Activated CD4-positive, alpha-beta T cell treated with anti-CD3 and anti-CD28 coated beads, Interleukin-2, Interleukin-6, amounts not matched to agents 100 ng/mL and 50 ng/mL, durations not matched to agents 16 hours and 8 hours (primary cell): ENCODE measurements at regions not wholly inside any gene's neighbourhood (a gene's known extent, or its start where the extent isn't known, plus 50 kb on each side); places are given as distances from the start of the nearest gene placed in this dataset.

Experiments
- DNase-seq: peaks from one replicate; pipeline ENCODE4 v3.0.0-alpha.2; 2020

DNA sequence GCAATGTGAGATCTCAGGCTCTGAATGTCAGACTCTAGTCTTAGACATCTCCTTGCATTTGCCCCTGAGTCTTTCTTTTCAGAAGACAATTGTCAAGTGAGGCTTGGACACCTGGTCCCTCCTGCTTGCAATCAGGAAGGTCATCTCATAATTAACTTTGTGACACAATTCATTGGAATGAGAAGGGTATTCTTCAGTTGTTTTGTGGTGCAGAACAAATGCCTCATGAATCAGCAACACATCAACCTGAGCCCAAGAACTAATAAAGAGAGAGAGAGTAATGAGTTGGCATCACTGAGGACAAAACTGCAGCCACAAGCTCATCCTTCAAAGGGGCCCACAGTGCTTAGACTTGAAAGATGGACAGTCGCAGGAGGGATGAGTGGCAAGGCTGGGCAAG is 375.8 kb downstream of the INSC start:
- no peak for DNase-seq

GRCh38 chr11:15493066-15493465 is 378.3 kb downstream of the INSC start:
- DNase-seq = no peak

GRCh38 chr11:15493921-15494620 is 379.3 kb downstream of the INSC start:
- no peak for DNase-seq

- DNase-seq = no peak
These were observed 380.0 kb downstream of the INSC start for GRCh38 chr11:15494740-15495139.

- DNase-seq = no peak
These were observed 380.7 kb downstream of the INSC start for GRCh38 chr11:15495462-15495861.

GRCh38 chr11:15497366-15497765 is 382.6 kb downstream of the INSC start:
- DNase-seq = no peak

DNA sequence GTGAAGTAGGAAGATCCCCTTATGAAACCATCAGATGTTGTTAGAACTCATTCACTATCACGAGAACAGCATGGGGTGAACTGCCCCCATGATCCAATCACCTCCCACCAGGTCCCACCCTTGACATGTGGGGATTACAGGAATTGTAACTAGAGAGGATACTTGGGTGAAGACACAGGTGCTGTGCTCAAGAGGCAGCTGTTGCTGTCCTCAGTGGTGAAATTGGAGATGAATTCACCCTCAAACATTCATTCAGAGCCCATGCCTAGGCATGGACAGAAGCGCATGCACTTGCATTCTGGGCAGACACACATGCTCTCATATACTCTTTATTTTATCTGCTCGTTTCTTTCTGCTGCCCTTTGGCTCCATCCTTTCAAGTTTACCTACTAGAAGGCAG is 385.0 kb downstream of the INSC start:
- DNase-seq = no peak

DNA sequence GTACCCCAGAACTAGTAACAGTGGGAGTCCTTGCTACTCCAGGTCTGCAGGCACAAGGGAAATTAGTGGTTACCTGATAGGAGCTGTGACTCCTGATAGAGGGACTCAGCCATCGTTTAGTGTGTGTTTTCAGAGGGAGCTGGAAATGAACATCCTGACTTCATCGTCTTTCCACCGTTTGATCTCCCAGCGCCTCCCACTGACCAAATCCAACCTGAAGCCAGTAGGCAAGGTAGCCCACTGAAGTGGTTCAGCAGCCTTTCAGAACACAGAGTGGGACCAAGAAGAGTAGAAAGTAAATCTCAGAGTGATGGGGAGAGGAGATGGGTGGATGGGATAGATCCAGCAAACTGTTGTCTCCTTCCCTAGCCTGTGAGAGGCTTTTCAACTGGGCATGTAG is 385.9 kb downstream of the INSC start:
- DNase-seq = no peak

DNA sequence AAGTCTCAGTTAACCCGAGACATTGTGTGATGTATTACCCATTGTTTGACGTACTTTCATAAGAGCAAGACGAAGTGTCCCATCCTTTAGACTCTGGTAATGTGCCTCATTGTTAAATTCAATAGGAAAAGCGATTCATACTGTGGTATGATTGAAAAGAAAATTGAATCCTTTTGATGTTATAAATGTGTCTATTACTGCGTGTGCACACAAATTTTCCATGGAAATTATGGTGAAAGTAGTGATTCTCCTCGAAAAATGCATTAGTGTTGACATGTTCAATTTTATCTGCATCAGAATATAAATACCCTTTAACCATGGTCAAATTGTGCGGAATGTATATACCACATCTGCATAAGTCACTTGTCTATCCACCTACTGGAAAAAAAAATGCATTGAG is 386.8 kb downstream of the INSC start:
- DNase-seq = no peak

DNA sequence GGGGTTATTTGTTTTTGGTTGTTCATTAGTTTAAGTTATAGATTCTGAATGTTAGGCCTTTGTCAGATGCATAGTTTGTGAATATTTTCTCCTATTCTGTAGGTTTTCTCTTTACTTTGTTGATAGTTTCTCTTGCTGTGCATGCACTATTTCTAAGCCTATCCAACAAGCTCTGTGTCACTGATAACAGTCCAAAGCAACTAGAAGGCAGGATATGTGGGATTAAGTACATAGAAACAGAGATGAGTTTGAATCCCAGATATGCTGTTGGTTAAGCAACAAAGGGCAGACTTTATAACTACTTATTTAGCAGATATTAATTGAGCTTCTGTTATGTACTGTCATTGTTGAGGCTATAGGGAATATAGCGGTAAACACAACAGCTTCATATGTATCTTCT is 390.4 kb downstream of the INSC start:
- DNase-seq = no peak

GRCh38 chr11:15507592-15507991 is 392.9 kb downstream of the INSC start:
- no peak for DNase-seq

GRCh38 chr11:15509082-15509481 is 394.4 kb downstream of the INSC start:
- DNase-seq = no peak

GRCh38 chr11:15519124-15519791 is 404.5 kb downstream of the INSC start:
- no peak for DNase-seq

GRCh38 chr11:15519911-15520310 is 405.2 kb downstream of the INSC start:
- no peak for DNase-seq

DNA sequence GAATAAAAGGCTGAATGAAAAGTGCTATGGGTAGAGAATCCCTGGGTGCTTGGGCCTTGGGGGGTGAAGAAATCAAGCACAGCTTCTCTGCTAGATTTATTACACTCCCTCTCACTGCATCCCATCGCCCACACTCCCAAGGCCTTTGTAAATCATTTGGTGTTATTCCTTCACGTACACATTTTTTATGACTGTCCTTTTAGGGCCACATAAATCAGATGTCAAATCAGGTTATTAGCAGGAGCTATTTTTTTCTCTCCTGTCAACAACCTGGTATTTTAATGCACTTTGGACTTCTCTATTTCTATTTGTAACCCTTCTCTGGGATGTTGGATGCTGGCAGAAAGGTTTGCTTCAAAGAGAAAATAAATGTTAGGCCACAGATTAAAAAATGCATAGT is 408.8 kb downstream of the INSC start:
- no peak for DNase-seq

DNA sequence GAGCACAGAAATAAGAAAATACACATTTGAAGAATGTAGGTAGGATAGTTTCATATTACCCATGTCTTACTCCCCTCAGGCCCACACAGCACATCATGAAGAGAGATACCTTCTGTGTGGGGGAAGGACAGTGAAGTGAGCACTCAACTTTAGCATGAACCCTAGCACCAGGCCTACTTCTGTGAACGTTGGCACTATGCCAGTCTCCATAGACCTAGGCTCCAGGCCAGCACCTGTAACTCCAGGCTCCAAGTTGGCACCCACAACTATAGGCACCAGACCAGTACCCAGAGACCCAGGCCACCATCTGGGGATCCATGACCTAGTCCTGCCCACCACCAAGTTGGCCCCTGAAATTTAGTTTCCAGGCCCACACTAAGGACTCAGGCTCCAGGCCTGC is 410.9 kb downstream of the INSC start:
- DNase-seq = no peak

DNA sequence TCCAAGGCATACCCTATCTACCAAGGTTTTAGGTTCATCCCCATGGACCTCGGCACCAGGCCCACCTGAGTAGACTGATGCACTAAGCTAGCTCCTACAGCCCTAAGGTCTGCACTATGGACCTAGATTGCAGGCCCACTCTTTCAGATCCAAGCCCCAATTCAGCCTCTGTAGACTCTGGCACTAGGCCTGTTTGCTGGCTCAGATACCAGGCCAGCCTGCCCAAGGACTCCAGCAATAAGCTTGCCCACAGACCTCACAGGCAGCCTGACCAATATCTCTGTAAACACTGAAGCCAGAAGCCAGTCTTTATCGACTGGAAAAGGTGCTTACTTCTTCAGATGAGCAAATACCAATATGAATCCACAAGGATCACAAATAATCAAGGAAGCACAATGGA is 411.3 kb downstream of the INSC start:
- DNase-seq = no peak

DNA sequence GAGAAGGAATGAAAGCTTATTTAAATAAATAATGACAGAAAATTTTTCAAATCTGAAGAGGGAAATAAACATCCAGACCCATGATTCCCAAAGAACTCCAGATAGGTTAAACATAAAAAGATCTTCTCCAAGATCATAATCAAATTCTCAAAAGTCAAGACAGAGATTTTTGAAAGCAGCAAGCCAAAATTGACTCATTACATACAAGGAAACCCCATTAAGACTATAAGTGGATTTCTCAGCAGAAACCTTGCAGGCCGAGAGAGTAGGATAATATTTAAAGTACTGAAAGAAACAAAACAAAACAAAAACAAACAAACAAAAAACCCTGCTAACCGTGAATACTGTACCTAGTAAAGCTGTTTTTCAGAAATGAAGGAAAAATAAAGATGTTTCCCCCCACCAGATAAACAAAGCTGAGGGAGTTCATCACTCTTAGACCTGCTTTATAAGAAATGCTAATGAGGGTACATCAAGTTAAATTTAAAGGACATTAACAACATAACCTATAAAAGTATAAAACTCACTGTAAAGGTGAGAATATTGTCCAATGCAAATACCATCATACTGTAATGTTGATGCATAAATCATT is 412.2 kb downstream of the INSC start:
- no peak for DNase-seq

DNA sequence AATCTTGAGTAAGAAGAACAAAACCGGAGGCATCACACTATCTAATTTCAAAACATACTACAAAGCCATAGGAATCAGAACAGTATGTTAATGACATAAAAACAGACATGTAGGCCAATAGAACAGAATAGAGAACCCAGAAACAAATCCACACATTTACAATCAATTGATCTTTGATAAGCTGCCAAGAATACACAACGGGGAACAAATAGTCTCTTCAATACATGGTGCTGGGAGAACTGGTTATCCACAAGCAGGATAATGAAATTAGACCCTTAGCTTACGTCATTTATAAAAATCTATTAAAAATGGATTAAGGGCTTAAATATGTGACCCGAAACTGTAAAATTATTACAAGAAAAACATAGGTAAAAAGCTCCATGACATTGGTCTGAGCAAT is 417.7 kb downstream of the INSC start:
- DNase-seq = no peak

DNA sequence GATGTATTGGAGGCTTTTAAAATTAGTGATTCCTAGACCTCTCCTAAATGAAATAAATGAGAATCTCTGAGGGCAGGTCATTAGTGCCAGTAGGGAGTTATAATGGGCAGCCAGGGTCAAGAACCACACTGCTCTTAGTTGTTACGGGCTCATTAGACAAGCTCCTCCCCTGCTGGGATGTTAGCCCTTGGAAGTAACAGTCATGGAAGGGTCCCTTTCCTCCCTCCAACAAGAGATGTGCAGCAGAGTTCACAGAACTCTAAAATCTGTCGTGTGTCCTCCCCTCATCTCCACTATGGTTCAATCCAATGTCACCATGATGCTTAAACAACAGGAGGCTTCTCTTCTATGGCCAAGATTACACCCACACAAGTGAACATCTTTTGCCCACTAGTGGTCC is 419.5 kb downstream of the INSC start:
- DNase-seq = no peak

- no peak for DNase-seq
These were observed 420.7 kb downstream of the INSC start for GRCh38 chr11:15535414-15535813.

DNA sequence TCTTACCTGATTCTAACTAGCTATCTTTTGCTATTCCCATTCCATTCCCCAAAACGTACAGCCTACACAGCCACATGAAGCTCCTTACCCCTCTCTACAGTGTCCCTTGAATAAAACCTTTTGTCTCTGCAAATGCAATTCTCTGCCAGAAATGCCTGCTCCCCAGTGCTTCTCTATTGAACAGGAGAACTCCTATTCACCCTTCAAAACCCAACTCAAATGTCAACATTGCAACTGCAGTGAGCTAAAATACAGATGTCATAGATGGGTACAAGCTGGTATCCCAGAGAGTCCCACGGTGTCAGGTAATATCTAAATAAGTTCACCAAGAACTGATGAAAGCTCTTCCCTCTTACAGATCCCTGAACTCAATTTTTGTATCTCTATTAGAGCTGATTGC is 421.7 kb downstream of the INSC start:
- DNase-seq = no peak

DNA sequence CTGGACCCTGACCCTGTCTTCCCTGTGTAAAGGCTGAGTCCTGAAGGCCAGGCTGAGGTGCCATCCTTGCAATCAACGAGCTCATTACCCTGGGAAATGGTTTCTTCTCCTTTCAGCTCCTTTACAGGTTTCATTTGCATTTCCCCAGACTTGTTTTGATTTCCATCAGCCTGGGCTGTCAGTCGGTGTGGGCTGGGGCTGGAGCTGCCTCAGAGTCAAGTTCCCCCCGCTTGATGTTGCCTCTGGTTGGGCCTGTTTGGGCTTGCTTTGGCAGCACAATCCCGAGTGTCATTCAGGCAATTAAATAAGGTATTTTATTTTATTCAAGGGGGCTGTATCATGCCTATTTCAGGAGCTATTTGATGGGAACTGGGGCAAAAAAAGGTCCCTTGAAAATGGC is 424.9 kb downstream of the INSC start:
- no peak for DNase-seq

DNA sequence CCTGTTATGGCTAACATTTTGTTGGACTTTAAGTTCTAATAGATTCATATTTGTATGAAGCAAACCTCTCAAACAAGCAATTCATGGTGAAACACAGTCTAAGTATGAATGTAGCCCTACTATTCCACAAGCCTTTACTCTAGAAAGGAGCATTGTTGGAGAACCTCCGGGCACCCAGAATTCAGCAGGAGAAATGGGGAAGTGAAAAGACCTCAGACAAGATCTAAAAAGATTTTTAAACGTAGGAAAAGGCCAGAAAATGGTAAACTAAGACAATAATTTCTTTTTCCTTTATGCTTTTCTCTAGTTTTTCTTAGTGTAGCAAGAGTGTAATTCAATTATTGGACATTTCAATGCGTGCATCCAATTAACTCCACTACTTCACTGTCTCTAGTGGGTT is 426.4 kb downstream of the INSC start:
- no peak for DNase-seq

- DNase-seq = no peak
These were observed 429.6 kb downstream of the INSC start for GRCh38 chr11:15544353-15544752.
